ENCODE measurements at regions not wholly inside any gene's neighbourhood (a gene's known extent, or its start where the extent isn't known, plus 50 kb on each side); places are given as distances from the start of the nearest gene placed in this dataset.

DNA sequence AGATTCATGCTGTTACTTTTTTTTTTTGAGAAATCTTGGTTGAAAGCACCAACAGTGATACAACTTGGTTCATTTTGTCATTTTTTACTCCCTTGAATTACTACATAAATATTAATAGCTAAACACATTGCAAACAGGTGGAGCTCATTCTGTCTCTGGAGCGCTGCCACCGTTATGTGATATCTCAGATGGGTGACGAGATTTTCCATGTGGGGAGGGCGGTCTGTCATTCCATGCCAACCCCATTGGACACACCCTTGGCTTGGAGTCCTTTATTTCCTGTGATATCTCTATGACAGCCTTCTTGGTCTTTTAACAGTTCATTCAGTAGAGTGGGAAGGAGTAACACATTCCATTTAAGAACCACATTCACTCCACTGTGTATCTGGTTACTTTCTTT is 794.8 kb downstream of the SATB2 start:
- no peak for TF ChIP-seq POLR2AphosphoS5 (IDR thresholded peaks at IDR 0.05; ENCODE audit: low read depth, low read length)
- no peak for TF ChIP-seq POLR2A (IDR thresholded peaks at IDR 0.05; ENCODE audit: low read depth, low read length)
- TF ChIP-seq TAF1 (IDR thresholded peaks at IDR 0.05; ENCODE audit: low read depth, low read length), result no peak
- TF ChIP-seq SPI1 (IDR thresholded peaks at IDR 0.05; ENCODE audit: low read depth, low read length), result no peak
- no peak for TF ChIP-seq PAX5 (IDR thresholded peaks at IDR 0.05; ENCODE audit: insufficient read depth, low read length, severe bottlenecking)

Data from GM12891 (cell line).